ENCODE measurements at regions not wholly inside any gene's neighbourhood (a gene's known extent, or its start where the extent isn't known, plus 50 kb on each side); places are given as distances from the start of the nearest gene placed in this dataset.
A peak's percentile ranks its signal among the peaks of the same experiment; 100 is the strongest.

DNA sequence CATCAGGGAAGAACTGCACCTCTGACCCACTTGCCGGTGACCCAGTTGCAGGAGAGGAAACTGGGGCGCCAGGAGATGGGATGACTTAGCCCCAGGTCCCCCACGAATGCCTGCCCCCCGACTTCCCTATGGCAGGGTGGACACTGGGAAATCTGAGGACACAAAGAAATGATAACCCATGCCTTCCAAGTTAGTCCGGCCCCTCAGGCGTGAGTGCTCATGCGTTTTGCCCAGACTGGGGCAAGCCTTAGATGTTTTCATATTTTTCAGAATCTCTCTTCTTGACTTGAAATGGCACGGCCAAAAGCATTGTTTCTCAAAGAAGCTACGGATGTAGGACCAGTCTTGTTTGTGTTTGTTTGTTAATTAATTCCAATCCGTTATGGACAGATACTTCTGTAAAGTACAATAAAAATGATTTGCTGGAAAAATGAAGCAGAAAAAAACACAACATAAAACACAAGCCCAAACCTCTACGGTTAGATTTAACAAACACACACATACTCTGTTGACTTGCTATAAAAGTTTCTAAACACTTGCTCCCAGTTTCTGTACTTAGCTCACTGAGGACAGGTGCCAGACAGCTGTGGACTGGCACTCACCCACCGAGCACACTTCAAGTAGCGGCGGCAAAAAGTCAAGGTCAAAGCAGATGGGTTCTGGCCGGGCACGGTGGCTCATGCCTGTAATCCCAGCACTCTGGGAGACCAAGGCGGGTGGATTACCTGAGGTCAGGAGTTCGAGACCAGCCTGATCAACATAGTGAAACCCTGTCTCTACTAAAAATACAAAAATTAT, 341.5 kb downstream of the BCOR start (continued):
- TF ChIP-seq CEBPB (IDR thresholded peaks at IDR 0.05; ENCODE audit: low read depth, low read length) = no peak

DNA sequence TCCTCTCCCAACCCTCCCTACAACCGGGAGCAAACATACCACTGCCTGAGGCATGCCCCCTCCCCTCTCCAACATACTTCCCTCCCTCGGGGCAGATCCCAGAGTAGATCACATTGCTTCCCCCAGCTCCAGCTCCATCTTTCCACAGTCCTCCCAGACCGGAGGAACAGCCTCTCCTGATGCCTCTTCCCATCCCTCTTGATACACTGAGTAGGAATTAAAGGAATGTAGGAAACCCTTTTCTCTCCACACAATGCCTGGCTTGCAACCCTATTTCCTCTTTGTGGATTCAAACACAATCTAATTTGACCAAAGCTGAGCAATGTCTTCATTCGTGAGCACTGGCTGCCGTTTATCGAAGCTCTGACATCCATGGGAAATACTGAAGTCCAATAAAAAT, 339.8 kb downstream of the BCOR start:
- no peak overlapping the region for H3K56ac ChIP-seq (ENCODE audit: extremely low read depth, insufficient read depth, low read length)
- no peaks in the 10 kb centered on the region for H3K9me3 ChIP-seq (ENCODE audit: control insufficient read depth, insufficient read depth, low read length)
- WGBS, 2 experiments (ENCODE audit: extremely low coverage in 2 of 2, insufficient read length in 1 of 2) = 40% methylated on average over 4 of the region's 6 CpGs; no CpG with 5 or more reads in 1 of the 2 experiments
- H3K27ac ChIP-seq (ENCODE audit: insufficient read depth, low read length) = peak overlapping the region; percentile 8; the same call in 1 of the 2 replicates
- H4K5ac ChIP-seq (ENCODE audit: low read depth, low read length) = peak overlapping the region; percentile 10; the same call in 1 of the 2 replicates
- POLR2A ChIA-PET (ENCODE audit: unreplicated experiment) = no interaction called here
- peak overlapping the region; percentile 43 for H2BK5ac ChIP-seq (ENCODE audit: low read depth, low read length, poor library complexity, severe bottlenecking)
- H3K14ac ChIP-seq (replicated peaks; ENCODE audit: low read depth, low read length) = 0 out of 2 replicates have a peak overlapping the region, but pooled peaks have one; percentile 39
- TF ChIP-seq CHD1 (IDR thresholded peaks at IDR 0.05; ENCODE audit: low read depth, low read length) (no peak), POLR2A (IDR thresholded peaks at IDR 0.05; ENCODE audit: low read depth, low read length) (no peak), NFE2L2 (IDR thresholded peaks at IDR 0.05; ENCODE audit: low read depth, low read length) (no peak), BHLHE40 (IDR thresholded peaks at IDR 0.05; ENCODE audit: low read depth, low read length) (no peak), RAD21 (IDR thresholded peaks at IDR 0.05; ENCODE audit: low read length) (no peak)
- TF ChIP-seq, protein P1, sequence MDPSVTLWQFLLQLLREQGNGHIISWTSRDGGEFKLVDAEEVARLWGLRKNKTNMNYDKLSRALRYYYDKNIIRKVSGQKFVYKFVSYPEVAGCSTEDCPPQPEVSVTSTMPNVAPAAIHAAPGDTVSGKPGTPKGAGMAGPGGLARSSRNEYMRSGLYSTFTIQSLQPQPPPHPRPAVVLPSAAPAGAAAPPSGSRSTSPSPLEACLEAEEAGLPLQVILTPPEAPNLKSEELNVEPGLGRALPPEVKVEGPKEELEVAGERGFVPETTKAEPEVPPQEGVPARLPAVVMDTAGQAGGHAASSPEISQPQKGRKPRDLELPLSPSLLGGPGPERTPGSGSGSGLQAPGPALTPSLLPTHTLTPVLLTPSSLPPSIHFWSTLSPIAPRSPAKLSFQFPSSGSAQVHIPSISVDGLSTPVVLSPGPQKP (IDR thresholded peaks at IDR 0.05; ENCODE audit: borderline replicate concordance, low read depth, low read length) = no peak
- TF ChIP-seq, protein P2, sequence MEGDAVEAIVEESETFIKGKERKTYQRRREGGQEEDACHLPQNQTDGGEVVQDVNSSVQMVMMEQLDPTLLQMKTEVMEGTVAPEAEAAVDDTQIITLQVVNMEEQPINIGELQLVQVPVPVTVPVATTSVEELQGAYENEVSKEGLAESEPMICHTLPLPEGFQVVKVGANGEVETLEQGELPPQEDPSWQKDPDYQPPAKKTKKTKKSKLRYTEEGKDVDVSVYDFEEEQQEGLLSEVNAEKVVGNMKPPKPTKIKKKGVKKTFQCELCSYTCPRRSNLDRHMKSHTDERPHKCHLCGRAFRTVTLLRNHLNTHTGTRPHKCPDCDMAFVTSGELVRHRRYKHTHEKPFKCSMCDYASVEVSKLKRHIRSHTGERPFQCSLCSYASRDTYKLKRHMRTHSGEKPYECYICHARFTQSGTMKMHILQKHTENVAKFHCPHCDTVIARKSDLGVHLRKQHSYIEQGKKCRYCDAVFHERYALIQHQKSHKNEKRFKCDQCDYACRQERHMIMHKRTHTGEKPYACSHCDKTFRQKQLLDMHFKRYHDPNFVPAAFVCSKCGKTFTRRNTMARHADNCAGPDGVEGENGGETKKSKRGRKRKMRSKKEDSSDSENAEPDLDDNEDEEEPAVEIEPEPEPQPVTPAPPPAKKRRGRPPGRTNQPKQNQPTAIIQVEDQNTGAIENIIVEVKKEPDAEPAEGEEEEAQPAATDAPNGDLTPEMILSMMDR (conservative IDR thresholded peaks at IDR 0.05; ENCODE audit: low read depth, low read length) = no peak
- no peak overlapping the region for H3K4me3 ChIP-seq (ENCODE audit: insufficient read depth, low read depth, low read length)
- H3K79me1 ChIP-seq (ENCODE audit: low read depth in 1 of 2, low read length in 2 of 2) = no peaks in the 10 kb centered on the region
- H2BK20ac ChIP-seq (ENCODE audit: low read depth, low read length) = peak overlapping the region; percentile 76
- H2BK15ac ChIP-seq (ENCODE audit: low read depth, low read length) = peak overlapping the region; percentile 6; the same call in 2 of the 3 replicates
- H3K18ac ChIP-seq (ENCODE audit: low read depth, low read length) = peak overlapping the region; percentile 40
- H3K4ac ChIP-seq (ENCODE audit: low read depth, low read length) = peak overlapping the region; percentile 90
- H3K4me1 ChIP-seq (ENCODE audit: control insufficient read depth, insufficient read depth, low read length) = peaks cover 27% of the 10 kb centered on the region
- no TSS peak for BruUV-seq (replicated peaks)
- H4K91ac ChIP-seq (ENCODE audit: insufficient read depth, low read depth, low read length) = peak overlapping the region; percentile 58
- dilution Hi-C loops (cut with HindIII; ENCODE audit: low sequenced_read_pairs, unreplicated experiment) (no loop called here), intact Hi-C loops (cut with micrococcal nuclease) (no loop called here), in situ Hi-C loops (cut with MboI; ENCODE audit: low sequenced_read_pairs) (no loop called here)
- H3K36me3 ChIP-seq (ENCODE audit: control insufficient read depth, insufficient read depth, low read length) = no peaks in the 10 kb centered on the region
- H2AFZ ChIP-seq (replicated peaks; ENCODE audit: low read length, poor library complexity) = peak overlapping the region; percentile 69
- no peaks in the 10 kb centered on the region for H4K20me1 ChIP-seq (ENCODE audit: insufficient read depth, low read length)
- H2AK5ac ChIP-seq (ENCODE audit: low read depth, low read length) = peak overlapping the region; percentile 7; the same call in 1 of the 2 replicates
- H2AK9ac ChIP-seq (replicated peaks; ENCODE audit: low read depth, low read length, poor library complexity) = no peak overlapping the region
- no peak overlapping the region for H3K23ac ChIP-seq (ENCODE audit: low read depth, low read length)
- H2BK120ac ChIP-seq (ENCODE audit: low read depth, low read length) = peak overlapping the region; percentile 77; the same call in 1 of the 2 replicates
- DNase-seq (peak; percentile 68), ATAC-seq (ENCODE audit: low read depth) (peak; percentile 19; the same call in 1 of the 2 replicates)
- H3K27me3 ChIP-seq (ENCODE audit: control insufficient read depth, insufficient read depth, low read length) = no peaks in the 10 kb centered on the region
- CTCF ChIA-PET = no interaction called here
- H3K9ac ChIP-seq (ENCODE audit: low read depth, low read length) = no peak overlapping the region
- H3K4me2 ChIP-seq (ENCODE audit: low read depth, low read length) = no peak overlapping the region
- H3K9me1 ChIP-seq (ENCODE audit: insufficient read depth, low read length) = peaks cover 17% of the 10 kb centered on the region
- H4K8ac ChIP-seq (ENCODE audit: low read depth in 2 of 2, low read length in 2 of 2) = peak overlapping the region; percentile 55 to 73; a peak in 2 of 4 replicates

Data from IMR-90 (cell line).